Gastroesophageal sphincter (tissue), 4 donors: ENCODE measurements at regions not wholly inside any gene's neighbourhood (a gene's known extent, or its start where the extent isn't known, plus 50 kb on each side); places are given as distances from the start of the nearest gene placed in this dataset.

Experiments used
- ATAC-seq: fragments of 150-250 bp; one replicate; pipeline ENCODE4 v1.9.1; 2016; ENCODE audit warnings: mild to moderate bottlenecking, moderate library complexity
- H3K27ac ChIP-seq, 4 donors: fragments of 200-600 bp; sonication (generic) in 3 of 4; 1 replicate in 3 of 4; 2 replicates in 1 of 4; pipeline ENCODE4 v1.5.1; 2016 to 2019
- H3K27me3 ChIP-seq: fragments of 200-600 bp; sonication (generic); one replicate; pipeline ENCODE4 v1.5.1; 2019
- H3K36me3 ChIP-seq, 2 donors: fragments of 200-600 bp; sonication (generic); one replicate each; pipeline ENCODE4 v1.5.1; 2019; ENCODE audit warnings: control low read depth in 1 of 2
- H3K4me1 ChIP-seq, 3 donors: fragments of 200-600 bp; sonication (generic); 1 replicate in 2 of 3; 2 replicates in 1 of 3; pipeline ENCODE4 v1.5.1; 2016 to 2019; ENCODE audit warnings: control low read depth in 2 of 3
- H3K4me3 ChIP-seq, 2 donors: fragments of 200-600 bp; sonication (generic); one replicate each; pipeline ENCODE4 v1.5.1; 2019; ENCODE audit warnings: mild to moderate bottlenecking in 1 of 2, moderate library complexity in 1 of 2
- H3K9me3 ChIP-seq, 3 donors: fragments of 200-600 bp; sonication (generic); one replicate each; pipeline ENCODE4 v1.5.1; 2017 to 2019; ENCODE audit warnings: control low read depth in 2 of 3
- CTCF ChIP-seq, 4 experiments: fragments of 200-600 bp in 2 of 4; fragments of 450-650 bp in 2 of 4; sonication (generic) in 1 of 4; IDR thresholded peaks; one replicate each; pipeline ENCODE4 v1.5.1; 2017 to 2019; ENCODE audit warnings: antibody characterized with exemption in 4 of 4, mild to moderate bottlenecking in 2 of 4, moderate library complexity in 2 of 4
- EP300 ChIP-seq: sonication (generic); formaldehyde crosslinking; IDR thresholded peaks from one replicate; pipeline ENCODE4 v1.6.1; 2017; ENCODE audit warnings: antibody characterized with exemption, mild to moderate bottlenecking
- POLR2A ChIP-seq, 2 donors: fragments of 450-650 bp; IDR thresholded peaks; one replicate each; pipeline ENCODE4 v1.6.1; 2017; ENCODE audit warnings: antibody characterized with exemption in 2 of 2, mild to moderate bottlenecking in 2 of 2, moderate library complexity in 1 of 2
- POLR2AphosphoS5 ChIP-seq: sonication (generic); formaldehyde crosslinking; IDR thresholded peaks from one replicate; pipeline ENCODE4 v1.6.1; 2017; ENCODE audit warnings: antibody characterized with exemption
- WGBS, 2 donors: methylation state at CpG; one replicate each; pipeline ENCODE4 v1.1.5; 2018; ENCODE audit warnings: low coverage in 1 of 2; 5-methylcytosine and 5-hydroxymethylcytosine counted together

- Histone ChIP-seq H3K4me1 (no peaks in the 10 kb centered on the region), H3K4me3 (no peak overlapping the region), H3K36me3 (no peaks in the 10 kb centered on the region), H3K27me3 (no peaks in the 10 kb centered on the region), H3K9me3 (peaks cover 0 to 13% (median 0%) of the 10 kb centered on the region in 3 donors), H3K27ac (no peak overlapping the region)
- TF ChIP-seq CTCF (IDR thresholded peaks at IDR 0.05) (no peak), POLR2A (IDR thresholded peaks at IDR 0.05) (no peak), POLR2AphosphoS5 (no peak), EP300 (no peak)
- WGBS, 2 donors, result 29 to 67% methylated on average over 1 of the region's 1 CpG
- ATAC-seq, result no peak
Observed at GRCh38 chr3:106327696-106328025, 458.8 kb upstream of the CBLB start.

- H3K4me3 ChIP-seq, result no peak overlapping the region
- ATAC-seq, result no peak
- WGBS, 2 donors, result 100% methylated on average over 1 to 2 of the region's 2 CpGs
Observed at GRCh38 chr3:106328224-106328623, 459.4 kb upstream of the CBLB start.

GRCh38 chr3:106329521-106329920 is 460.7 kb upstream of the CBLB start:
- no peaks in the 10 kb centered on the region for H3K4me1 ChIP-seq
- no peak overlapping the region for H3K4me3 ChIP-seq
- WGBS, 2 donors, result 50 to 80% methylated on average over 3 of the region's 3 CpGs
- H3K36me3 ChIP-seq, result no peaks in the 10 kb centered on the region
- no peak for TF ChIP-seq POLR2A (IDR thresholded peaks at IDR 0.05)
- TF ChIP-seq POLR2AphosphoS5, result no peak
- TF ChIP-seq CTCF (IDR thresholded peaks at IDR 0.05), result no peak
- no peak for TF ChIP-seq EP300
- H3K27me3 ChIP-seq, result no peaks in the 10 kb centered on the region
- H3K27ac ChIP-seq, result no peak overlapping the region
- no peak for ATAC-seq
- H3K9me3 ChIP-seq, result peaks cover 0 to 2% (median 0%) of the 10 kb centered on the region in 3 donors

More at GRCh38 chr3:106328224-106328623, 459.4 kb upstream of the CBLB start:
- Histone ChIP-seq H3K27ac (no peak overlapping the region), H3K4me1 (no peaks in the 10 kb centered on the region), H3K9me3 (peaks cover 0 to 13% (median 0%) of the 10 kb centered on the region in 3 donors), H3K27me3 (no peaks in the 10 kb centered on the region), H3K36me3 (no peaks in the 10 kb centered on the region)
- TF ChIP-seq EP300, result no peak
- TF ChIP-seq POLR2AphosphoS5, result no peak
- no peak for TF ChIP-seq CTCF (IDR thresholded peaks at IDR 0.05)
- no peak for TF ChIP-seq POLR2A (IDR thresholded peaks at IDR 0.05)

GRCh38 chr3:106331636-106332035 is 462.8 kb upstream of the CBLB start:
- no peak for TF ChIP-seq POLR2A (IDR thresholded peaks at IDR 0.05)
- no peak for TF ChIP-seq POLR2AphosphoS5
- TF ChIP-seq CTCF (IDR thresholded peaks at IDR 0.05), result no peak
- TF ChIP-seq EP300, result no peak
- Histone ChIP-seq H3K4me3 (no peak overlapping the region), H3K27ac (no peak overlapping the region), H3K27me3 (no peaks in the 10 kb centered on the region), H3K36me3 (no peaks in the 10 kb centered on the region), H3K4me1 (no peaks in the 10 kb centered on the region), H3K9me3 (no peaks in the 10 kb centered on the region)
- no peak for ATAC-seq

- no peaks in the 10 kb centered on the region for H3K36me3 ChIP-seq
- 100% methylated on average over 1 of the region's 1 CpG for WGBS, 2 donors
- no peak overlapping the region for H3K27ac ChIP-seq
- no peak for ATAC-seq
- no peaks in the 10 kb centered on the region for H3K9me3 ChIP-seq
- H3K27me3 ChIP-seq, result no peaks in the 10 kb centered on the region
- H3K4me3 ChIP-seq, result no peak overlapping the region
- no peak for TF ChIP-seq EP300
- TF ChIP-seq CTCF (IDR thresholded peaks at IDR 0.05), result no peak
- TF ChIP-seq POLR2AphosphoS5, result no peak
- no peak for TF ChIP-seq POLR2A (IDR thresholded peaks at IDR 0.05)
- H3K4me1 ChIP-seq, result no peaks in the 10 kb centered on the region
Observed at GRCh38 chr3:106332129-106332528, 463.3 kb upstream of the CBLB start.
